ENCODE measurements at regions not wholly inside any gene's neighbourhood (a gene's known extent, or its start where the extent isn't known, plus 50 kb on each side); places are given as distances from the start of the nearest gene placed in this dataset.

DNA sequence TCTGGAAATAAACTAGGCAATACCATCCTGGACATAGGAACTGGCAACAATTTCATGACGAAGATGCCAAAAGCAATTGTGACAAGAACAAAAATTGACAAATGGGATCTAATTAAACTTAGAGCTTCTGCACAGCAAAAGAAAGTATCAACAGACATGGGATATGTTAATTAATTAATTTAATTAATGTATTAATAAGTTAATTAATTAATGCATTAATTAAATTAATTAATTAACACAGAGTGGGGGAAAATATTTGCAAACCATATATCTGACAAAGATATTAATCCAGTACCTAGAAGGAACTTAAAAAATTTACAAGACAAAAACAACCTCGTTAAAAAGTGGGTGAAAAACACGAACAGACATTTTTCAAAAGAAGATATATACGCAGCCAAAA is 83.6 kb downstream of the GCC1 start:
- TF ChIP-seq, protein P1, sequence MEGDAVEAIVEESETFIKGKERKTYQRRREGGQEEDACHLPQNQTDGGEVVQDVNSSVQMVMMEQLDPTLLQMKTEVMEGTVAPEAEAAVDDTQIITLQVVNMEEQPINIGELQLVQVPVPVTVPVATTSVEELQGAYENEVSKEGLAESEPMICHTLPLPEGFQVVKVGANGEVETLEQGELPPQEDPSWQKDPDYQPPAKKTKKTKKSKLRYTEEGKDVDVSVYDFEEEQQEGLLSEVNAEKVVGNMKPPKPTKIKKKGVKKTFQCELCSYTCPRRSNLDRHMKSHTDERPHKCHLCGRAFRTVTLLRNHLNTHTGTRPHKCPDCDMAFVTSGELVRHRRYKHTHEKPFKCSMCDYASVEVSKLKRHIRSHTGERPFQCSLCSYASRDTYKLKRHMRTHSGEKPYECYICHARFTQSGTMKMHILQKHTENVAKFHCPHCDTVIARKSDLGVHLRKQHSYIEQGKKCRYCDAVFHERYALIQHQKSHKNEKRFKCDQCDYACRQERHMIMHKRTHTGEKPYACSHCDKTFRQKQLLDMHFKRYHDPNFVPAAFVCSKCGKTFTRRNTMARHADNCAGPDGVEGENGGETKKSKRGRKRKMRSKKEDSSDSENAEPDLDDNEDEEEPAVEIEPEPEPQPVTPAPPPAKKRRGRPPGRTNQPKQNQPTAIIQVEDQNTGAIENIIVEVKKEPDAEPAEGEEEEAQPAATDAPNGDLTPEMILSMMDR (IDR thresholded peaks at IDR 0.05): no peak
- TF ChIP-seq ZFX (IDR thresholded peaks at IDR 0.05; ENCODE audit: borderline replicate concordance): no peak

All from 22Rv1 (cell line).